Testis (tissue), 2 donors: ENCODE measurements at regions not wholly inside any gene's neighbourhood (a gene's known extent, or its start where the extent isn't known, plus 50 kb on each side); places are given as distances from the start of the nearest gene placed in this dataset.

ENCODE experiments used
- CTCF ChIP-seq, 3 experiments: fragments of 450-650 bp in 2 of 3; fragments of 200-600 bp in 1 of 3; sonication (generic) in 1 of 3; IDR thresholded peaks; one replicate each; pipeline ENCODE4 v1.5.1; 2016 to 2019; ENCODE audit warnings: antibody characterized with exemption in 3 of 3, mild to moderate bottlenecking in 2 of 3, moderate library complexity in 1 of 3
- POLR2A ChIP-seq: fragments of 450-650 bp; IDR thresholded peaks from one replicate; pipeline ENCODE4 v1.6.1; 2017; ENCODE audit warnings: antibody characterized with exemption, mild to moderate bottlenecking, moderate library complexity

GRCh38 chr11:119934866-119935265 lies 203.0 kb downstream of the TRIM29 start:
- TF ChIP-seq CTCF (IDR thresholded peaks at IDR 0.05) = no peak
- TF ChIP-seq POLR2A = no peak
